Progenitor cell of endocrine pancreas (in vitro differentiated cells): ENCODE measurements at regions not wholly inside any gene's neighbourhood (a gene's known extent, or its start where the extent isn't known, plus 50 kb on each side); places are given as distances from the start of the nearest gene placed in this dataset.

Experiments used
- DNase-seq: peaks from one replicate; pipeline ENCODE4 v3.0.0; 2021; ENCODE audit warnings: low spot score; ENCODE audit not compliant: unreplicated experiment
- H3K27ac Mint-ChIP-seq: 2 replicates; pipeline ENCODE4 v1.8.0; 2021; ENCODE audit warnings: mild to moderate bottlenecking, moderate library complexity, mixed read lengths
- H3K27me3 Mint-ChIP-seq: 2 replicates; pipeline ENCODE4 v1.8.0; 2021; ENCODE audit warnings: mixed read lengths
- H3K36me3 Mint-ChIP-seq: 2 replicates; pipeline ENCODE4 v1.8.0; 2022; ENCODE audit warnings: mixed read lengths; ENCODE audit not compliant: insufficient read depth
- H3K4me1 Mint-ChIP-seq: 2 replicates; pipeline ENCODE4 v1.8.0; 2021; ENCODE audit warnings: low read depth, mixed read lengths
- H3K4me3 Mint-ChIP-seq: 2 replicates; pipeline ENCODE4 v1.8.0; 2021; ENCODE audit warnings: low read depth, mild to moderate bottlenecking, moderate library complexity, mixed read lengths
- H3K9me3 Mint-ChIP-seq: 2 replicates; pipeline ENCODE4 v1.8.0; 2021; ENCODE audit warnings: low read depth, mixed read lengths
- TF ChIP-seq, protein P1 (sequence below): fragments of 200-600 bp; sonication (generic); IDR thresholded peaks from one replicate; pipeline ENCODE4 v1.5.0; 2021; ENCODE audit warnings: antibody characterized with exemption, mild to moderate bottlenecking; ENCODE audit not compliant: unreplicated experiment

DNA sequence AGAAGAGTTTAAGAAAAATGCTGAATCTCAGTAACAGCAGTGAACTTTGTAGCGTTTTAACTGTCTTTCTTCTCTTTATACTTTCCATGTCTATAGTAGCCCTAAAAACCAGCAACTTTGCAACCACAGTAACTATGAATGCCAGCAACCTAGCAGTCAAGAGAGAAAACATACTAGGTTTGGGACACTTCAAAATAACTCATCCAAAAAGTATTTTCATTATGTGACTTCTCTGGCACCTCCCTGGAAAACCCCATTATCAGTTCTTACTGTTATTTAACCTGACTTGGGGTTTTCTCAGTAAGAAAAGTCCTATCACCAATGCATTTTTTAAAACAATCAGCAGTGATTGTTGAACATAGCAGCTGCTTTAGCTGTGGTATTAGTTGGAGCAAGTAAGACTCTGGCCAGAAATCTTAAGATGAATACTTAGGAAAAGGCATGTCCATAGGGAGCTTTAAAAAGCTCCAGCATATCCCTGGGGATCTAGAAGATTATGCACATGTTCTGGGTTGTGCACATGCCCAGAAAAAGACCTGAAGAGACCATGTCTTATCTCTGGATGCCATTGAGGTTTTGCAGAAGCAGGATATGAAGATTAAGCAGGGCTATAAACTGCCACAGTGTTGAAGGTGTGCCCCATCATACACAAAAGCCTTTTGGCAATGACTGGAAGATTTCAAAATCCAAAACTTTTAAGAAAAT, 411.3 kb downstream of the CMPK2 start:
- Mint-ChIP-seq H3K36me3 (peaks cover 12% of the 10 kb centered on the region), H3K27ac (no peak overlapping the region), H3K9me3 (peaks cover 32% of the 10 kb centered on the region), H3K4me3 (no peak overlapping the region), H3K27me3 (no peaks in the 10 kb centered on the region), H3K4me1 (peaks cover 7% of the 10 kb centered on the region)
- TF ChIP-seq, protein P1, sequence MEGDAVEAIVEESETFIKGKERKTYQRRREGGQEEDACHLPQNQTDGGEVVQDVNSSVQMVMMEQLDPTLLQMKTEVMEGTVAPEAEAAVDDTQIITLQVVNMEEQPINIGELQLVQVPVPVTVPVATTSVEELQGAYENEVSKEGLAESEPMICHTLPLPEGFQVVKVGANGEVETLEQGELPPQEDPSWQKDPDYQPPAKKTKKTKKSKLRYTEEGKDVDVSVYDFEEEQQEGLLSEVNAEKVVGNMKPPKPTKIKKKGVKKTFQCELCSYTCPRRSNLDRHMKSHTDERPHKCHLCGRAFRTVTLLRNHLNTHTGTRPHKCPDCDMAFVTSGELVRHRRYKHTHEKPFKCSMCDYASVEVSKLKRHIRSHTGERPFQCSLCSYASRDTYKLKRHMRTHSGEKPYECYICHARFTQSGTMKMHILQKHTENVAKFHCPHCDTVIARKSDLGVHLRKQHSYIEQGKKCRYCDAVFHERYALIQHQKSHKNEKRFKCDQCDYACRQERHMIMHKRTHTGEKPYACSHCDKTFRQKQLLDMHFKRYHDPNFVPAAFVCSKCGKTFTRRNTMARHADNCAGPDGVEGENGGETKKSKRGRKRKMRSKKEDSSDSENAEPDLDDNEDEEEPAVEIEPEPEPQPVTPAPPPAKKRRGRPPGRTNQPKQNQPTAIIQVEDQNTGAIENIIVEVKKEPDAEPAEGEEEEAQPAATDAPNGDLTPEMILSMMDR, result no peak
- DNase-seq, result no peak

DNA sequence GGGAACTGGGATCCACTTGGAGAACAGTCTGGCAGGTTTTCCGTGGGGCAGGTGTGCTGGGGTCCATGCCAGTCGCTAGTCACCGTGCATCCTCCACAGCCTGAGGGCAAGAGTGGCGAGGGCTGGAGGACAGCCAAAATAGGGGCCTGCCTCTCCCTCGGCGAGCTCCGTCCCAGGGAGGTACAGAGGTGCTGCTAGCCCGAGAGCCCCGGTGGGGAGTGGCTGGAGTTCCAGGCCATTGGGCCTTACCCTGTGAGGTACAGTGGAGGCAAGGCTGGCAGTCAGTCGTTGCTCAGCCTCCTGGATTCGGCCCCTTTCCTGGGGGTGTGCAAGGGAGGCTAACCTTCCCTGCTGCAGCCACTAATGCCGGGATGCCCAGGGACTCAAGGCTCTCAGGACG, 406.6 kb downstream of the CMPK2 start:
- H3K27me3 Mint-ChIP-seq, result no peaks in the 10 kb centered on the region
- TF ChIP-seq, protein P1, result no peak

DNA sequence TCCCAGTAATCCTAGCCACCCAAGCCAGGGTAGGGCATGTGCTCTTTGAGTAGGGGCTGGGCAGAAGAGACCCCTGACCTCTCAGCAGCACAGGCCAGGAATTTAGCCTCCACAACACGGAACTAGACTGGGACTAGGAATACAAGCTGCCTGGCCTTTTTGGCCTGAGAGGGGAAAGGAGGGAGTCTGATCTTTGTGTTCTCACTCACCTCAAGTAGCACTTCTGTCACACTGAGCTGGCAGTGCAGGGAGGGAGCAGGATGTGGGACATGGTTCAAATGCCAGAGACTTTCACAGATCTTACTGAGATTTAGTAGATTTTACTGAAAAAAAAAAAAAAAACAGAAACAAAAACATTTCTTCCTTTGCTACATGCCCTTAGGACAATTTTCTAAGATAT, 395.2 kb downstream of the CMPK2 start:
- H3K4me1 Mint-ChIP-seq, result no peaks in the 10 kb centered on the region
- TF ChIP-seq, protein P1, result no peak
- peaks cover 3% of the 10 kb centered on the region for H3K27me3 Mint-ChIP-seq
- H3K9me3 Mint-ChIP-seq, result peaks cover 9% of the 10 kb centered on the region
- H3K27ac Mint-ChIP-seq, result no peak overlapping the region
- no peaks in the 10 kb centered on the region for H3K36me3 Mint-ChIP-seq
- DNase-seq, result no peak
- no peak overlapping the region for H3K4me3 Mint-ChIP-seq

More for the DNA sequence above, 406.6 kb downstream of the CMPK2 start:
- Mint-ChIP-seq H3K27ac (no peak overlapping the region), H3K4me3 (no peak overlapping the region), H3K36me3 (peaks cover 12% of the 10 kb centered on the region), H3K4me1 (peaks cover 2% of the 10 kb centered on the region), H3K9me3 (peaks cover 28% of the 10 kb centered on the region)
- DNase-seq, result no peak

DNA sequence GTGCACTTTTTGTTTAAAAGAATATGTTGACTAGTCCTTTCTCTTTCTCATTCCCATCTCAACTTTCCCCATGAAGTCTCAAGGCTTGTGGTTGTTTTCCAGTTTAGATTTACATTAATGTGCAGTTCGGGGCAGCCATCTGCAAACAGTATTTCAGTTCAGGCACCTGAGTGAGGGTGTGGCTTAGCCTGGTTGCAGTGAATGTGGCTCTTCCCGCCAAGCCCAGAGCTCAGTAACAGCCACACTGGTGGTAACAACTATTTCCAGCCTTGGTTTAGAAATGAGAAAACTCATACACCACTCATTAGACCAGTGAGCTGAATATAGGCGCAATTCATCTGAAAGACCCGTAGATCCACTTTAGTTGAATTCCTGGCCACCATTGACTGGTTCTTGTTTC, 394.3 kb downstream of the CMPK2 start:
- Mint-ChIP-seq H3K4me1 (no peaks in the 10 kb centered on the region), H3K36me3 (no peaks in the 10 kb centered on the region), H3K27ac (no peak overlapping the region), H3K4me3 (no peak overlapping the region), H3K9me3 (peaks cover 9% of the 10 kb centered on the region), H3K27me3 (peaks cover 6% of the 10 kb centered on the region)
- TF ChIP-seq, protein P1, result no peak
- no peak for DNase-seq

DNA sequence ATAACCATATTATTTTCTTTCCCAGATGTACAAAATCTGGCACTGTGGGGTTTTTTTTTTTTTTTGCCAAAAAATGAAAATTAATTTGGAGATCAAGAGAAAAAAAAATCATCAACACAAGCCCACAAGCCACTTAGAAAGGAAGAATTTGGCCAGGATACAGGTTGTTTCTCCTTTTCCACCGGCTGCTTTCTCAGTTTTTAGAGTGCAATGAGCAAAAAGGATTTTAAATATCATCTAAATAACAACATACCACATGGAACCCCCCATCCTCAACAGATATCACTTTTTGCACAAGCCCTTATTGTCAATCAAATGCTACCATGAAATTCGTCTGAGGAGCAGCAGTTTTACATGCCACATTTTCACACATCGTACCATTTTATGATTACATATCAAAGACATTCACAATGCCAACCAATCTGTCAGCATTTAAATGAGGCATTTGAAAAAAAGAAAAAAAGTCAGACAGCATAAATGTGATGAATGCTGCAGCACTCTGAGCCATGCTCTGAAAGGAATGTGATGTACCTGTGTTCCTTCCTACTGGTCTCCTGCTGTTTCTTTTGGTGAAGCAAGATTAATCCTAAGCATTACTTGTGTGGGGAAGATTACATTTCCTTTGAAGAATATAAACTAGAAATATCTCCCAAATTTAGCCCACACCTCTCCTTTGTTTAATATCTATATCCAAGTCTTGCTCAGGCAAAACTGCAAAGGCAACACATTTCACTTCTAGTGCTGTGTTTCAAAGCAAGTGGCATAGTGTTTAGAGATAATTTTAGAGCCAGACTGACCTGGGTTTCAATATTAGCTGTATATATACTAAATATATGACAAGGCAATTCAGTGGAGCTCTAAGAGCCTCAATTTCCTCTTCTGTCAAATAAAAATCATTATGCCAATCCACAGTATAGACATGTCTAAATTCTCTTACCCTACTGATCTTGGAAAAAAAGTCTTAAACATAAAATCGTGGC, 391.3 kb downstream of the CMPK2 start:
- Mint-ChIP-seq H3K4me1 (no peaks in the 10 kb centered on the region), H3K36me3 (no peaks in the 10 kb centered on the region), H3K4me3 (no peak overlapping the region), H3K9me3 (peaks cover under 1% of the 10 kb centered on the region), H3K27me3 (peaks cover 6% of the 10 kb centered on the region), H3K27ac (no peak overlapping the region)
- TF ChIP-seq, protein P1, result no peak
- DNase-seq, result no peak
